Activated B cell treated with CpG ODN at 0.5 μM for 24 hours (primary cell): ENCODE measurements at regions not wholly inside any gene's neighbourhood (a gene's known extent, or its start where the extent isn't known, plus 50 kb on each side); places are given as distances from the start of the nearest gene placed in this dataset.

Source experiments
- ATAC-seq: fragments of 200-7000 bp; cut with Tn5 transposase; one replicate; pipeline ENCODE4 v1.10.0; 2021; ENCODE audit warnings: low read depth, mild to moderate bottlenecking, moderate library complexity
- CTCF ChIA-PET: fragments of 350-600 bp; sonication (Branson Sonifier 250); formaldehyde crosslinking; loops from one replicate; lab custom pipeline; 2021; ENCODE audit warnings: antibody characterized with exemption; lab: Charles Lee
- POLR2A ChIA-PET: fragments of 350-600 bp; sonication (Branson Sonifier 250); formaldehyde crosslinking; loops from one replicate; lab custom pipeline; 2021; ENCODE audit warnings: antibody characterized with exemption; lab: Charles Lee
- DNase-seq: peaks from one replicate; pipeline ENCODE4 v3.0.0; 2022
- H3K27ac Mint-ChIP-seq: one replicate; pipeline ENCODE4 v1.8.0; 2020; ENCODE audit warnings: mixed read lengths
- H3K27me3 Mint-ChIP-seq: one replicate; pipeline ENCODE4 v1.8.0; 2021; ENCODE audit warnings: mixed read lengths
- H3K36me3 Mint-ChIP-seq: one replicate; pipeline ENCODE4 v1.8.0; 2021; ENCODE audit warnings: low read depth, mixed read lengths
- H3K4me1 Mint-ChIP-seq: one replicate; pipeline ENCODE4 v1.8.0; 2021; ENCODE audit warnings: mixed read lengths
- H3K4me3 Mint-ChIP-seq: one replicate; pipeline ENCODE4 v1.8.0; 2020; ENCODE audit warnings: mild to moderate bottlenecking, mixed read lengths
- H3K9me3 Mint-ChIP-seq: one replicate; pipeline ENCODE4 v1.8.0; 2020; ENCODE audit warnings: mixed read lengths
- CTCF ChIP-seq: fragments of 200-600 bp; IDR thresholded peaks from one replicate; pipeline ENCODE4 v1.8.0; 2022; ENCODE audit warnings: antibody characterized with exemption, mild to moderate bottlenecking
- intact Hi-C: fragments of 100-400 bp; cut with micrococcal nuclease; formaldehyde crosslinking; loops from one replicate; pipeline ENCODE4 v1.15.1; 2024

GRCh38 chr18:33835419-33835818 lies 257.4 kb downstream of the ASXL3 start:
- Mint-ChIP-seq H3K9me3 (peaks cover 7% of the 10 kb centered on the region), H3K27ac (no peak overlapping the region), H3K36me3 (no peaks in the 10 kb centered on the region), H3K4me1 (no peaks in the 10 kb centered on the region), H3K4me3 (no peak overlapping the region), H3K27me3 (no peaks in the 10 kb centered on the region)
- POLR2A ChIA-PET: no interaction called here
- no peak for TF ChIP-seq CTCF
- ATAC-seq (no peak), DNase-seq (no peak)
- CTCF ChIA-PET: no interaction called here
- intact Hi-C loops: no loop called here

- H3K4me1 Mint-ChIP-seq: no peaks in the 10 kb centered on the region
- no peak overlapping the region for H3K27ac Mint-ChIP-seq
- H3K27me3 Mint-ChIP-seq: no peaks in the 10 kb centered on the region
- ATAC-seq (no peak), DNase-seq (no peak)
- intact Hi-C loops: no loop called here
- ChIA-PET POLR2A (no interaction called here), CTCF (no interaction called here)
- H3K36me3 Mint-ChIP-seq: no peaks in the 10 kb centered on the region
- H3K4me3 Mint-ChIP-seq: no peak overlapping the region
- H3K9me3 Mint-ChIP-seq: peaks cover 7% of the 10 kb centered on the region
- no peak for TF ChIP-seq CTCF
Observed at GRCh38 chr18:33833842-33834241, 255.8 kb downstream of the ASXL3 start.

- Mint-ChIP-seq H3K27ac (no peak overlapping the region), H3K36me3 (no peaks in the 10 kb centered on the region)
- POLR2A ChIA-PET: no interaction called here
Observed at GRCh38 chr18:33831424-33831823, 253.4 kb downstream of the ASXL3 start.

GRCh38 chr18:33830213-33830612 lies 252.2 kb downstream of the ASXL3 start:
- no peak for TF ChIP-seq CTCF
- H3K27me3 Mint-ChIP-seq: no peaks in the 10 kb centered on the region
- POLR2A ChIA-PET: no interaction called here
- no peak for ATAC-seq
- intact Hi-C loops: no loop called here
- DNase-seq: no peak
- H3K36me3 Mint-ChIP-seq: no peaks in the 10 kb centered on the region
- CTCF ChIA-PET: no interaction called here
- H3K9me3 Mint-ChIP-seq: peaks cover 7% of the 10 kb centered on the region
- no peaks in the 10 kb centered on the region for H3K4me1 Mint-ChIP-seq
- no peak overlapping the region for H3K27ac Mint-ChIP-seq
- no peak overlapping the region for H3K4me3 Mint-ChIP-seq

More at GRCh38 chr18:33831424-33831823, 253.4 kb downstream of the ASXL3 start:
- Mint-ChIP-seq H3K4me1 (no peaks in the 10 kb centered on the region), H3K27me3 (no peaks in the 10 kb centered on the region), H3K4me3 (no peak overlapping the region), H3K9me3 (peaks cover 7% of the 10 kb centered on the region)
- no peak for DNase-seq
- no peak for TF ChIP-seq CTCF
- CTCF ChIA-PET: no interaction called here
- no peak for ATAC-seq
- intact Hi-C loops: no loop called here

GRCh38 chr18:33828949-33829348 lies 250.9 kb downstream of the ASXL3 start:
- CTCF ChIA-PET: no interaction called here
- Mint-ChIP-seq H3K27me3 (no peaks in the 10 kb centered on the region), H3K4me1 (no peaks in the 10 kb centered on the region), H3K4me3 (no peak overlapping the region), H3K27ac (no peak overlapping the region), H3K36me3 (no peaks in the 10 kb centered on the region), H3K9me3 (peaks cover 7% of the 10 kb centered on the region)
- no peak for ATAC-seq
- intact Hi-C loops: no loop called here
- DNase-seq: no peak
- no peak for TF ChIP-seq CTCF
- POLR2A ChIA-PET: no interaction called here
